Right lobe of liver (tissue), 4 donors: ENCODE measurements at regions not wholly inside any gene's neighbourhood (a gene's known extent, or its start where the extent isn't known, plus 50 kb on each side); places are given as distances from the start of the nearest gene placed in this dataset.

Experiments
- POLR2A ChIP-seq: fragments of 450-650 bp; IDR thresholded peaks from one replicate; pipeline ENCODE4 v1.6.1; 2017; ENCODE audit warnings: antibody characterized with exemption, mild to moderate bottlenecking
- TF ChIP-seq, protein P1 (sequence below), 4 donors: fragments of 200-600 bp in 3 of 4; fragments of 450-650 bp in 1 of 4; IDR thresholded peaks; one replicate each; pipeline versions ENCODE4 v1.5.1 to v1.8.0; 2016 to 2022; ENCODE audit warnings: antibody characterized with exemption in 4 of 4, mild to moderate bottlenecking in 2 of 4
- donor health status: DM: no; HTN: no; CAD: no.
- donor health status: DM: no; HTN: no; CAD: no.
- donor health status: DM: no; HTN: yes; CAD: no.

- TF ChIP-seq POLR2A: no peak
- TF ChIP-seq, protein P1, sequence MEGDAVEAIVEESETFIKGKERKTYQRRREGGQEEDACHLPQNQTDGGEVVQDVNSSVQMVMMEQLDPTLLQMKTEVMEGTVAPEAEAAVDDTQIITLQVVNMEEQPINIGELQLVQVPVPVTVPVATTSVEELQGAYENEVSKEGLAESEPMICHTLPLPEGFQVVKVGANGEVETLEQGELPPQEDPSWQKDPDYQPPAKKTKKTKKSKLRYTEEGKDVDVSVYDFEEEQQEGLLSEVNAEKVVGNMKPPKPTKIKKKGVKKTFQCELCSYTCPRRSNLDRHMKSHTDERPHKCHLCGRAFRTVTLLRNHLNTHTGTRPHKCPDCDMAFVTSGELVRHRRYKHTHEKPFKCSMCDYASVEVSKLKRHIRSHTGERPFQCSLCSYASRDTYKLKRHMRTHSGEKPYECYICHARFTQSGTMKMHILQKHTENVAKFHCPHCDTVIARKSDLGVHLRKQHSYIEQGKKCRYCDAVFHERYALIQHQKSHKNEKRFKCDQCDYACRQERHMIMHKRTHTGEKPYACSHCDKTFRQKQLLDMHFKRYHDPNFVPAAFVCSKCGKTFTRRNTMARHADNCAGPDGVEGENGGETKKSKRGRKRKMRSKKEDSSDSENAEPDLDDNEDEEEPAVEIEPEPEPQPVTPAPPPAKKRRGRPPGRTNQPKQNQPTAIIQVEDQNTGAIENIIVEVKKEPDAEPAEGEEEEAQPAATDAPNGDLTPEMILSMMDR (IDR thresholded peaks at IDR 0.05): no peak
These were observed 869.0 kb upstream of the PRR20A start for GRCh38 chr13:56271686-56272085.
